Fibroblast of skin of left biceps (primary cell): ENCODE measurements at regions not wholly inside any gene's neighbourhood (a gene's known extent, or its start where the extent isn't known, plus 50 kb on each side); places are given as distances from the start of the nearest gene placed in this dataset.

Experiments
- DNase-seq, 2 experiments: peaks; one replicate each; pipeline ENCODE4 v3.0.0-alpha.2; 2013; ENCODE audit warnings: low read depth in 2 of 2

DNA sequence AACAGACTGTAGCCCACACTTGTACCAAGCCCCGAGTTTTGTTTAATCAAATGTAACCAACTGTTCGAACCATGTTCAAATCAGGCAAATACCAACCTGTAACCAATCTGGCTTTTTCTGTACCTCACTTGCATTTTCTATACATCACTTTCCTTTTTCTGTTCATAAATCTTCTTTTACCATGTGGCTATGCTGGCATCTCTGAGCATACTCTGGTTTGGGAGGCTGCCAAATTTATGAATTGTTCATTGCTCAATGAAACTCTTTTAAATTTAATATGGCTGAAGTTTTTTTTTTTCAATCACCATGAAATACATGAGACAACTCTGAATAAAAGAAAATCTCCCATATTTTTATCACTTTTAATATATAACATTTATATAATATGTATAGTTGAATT lies 256.1 kb downstream of the SLITRK6 start:
- DNase-seq, result peak in 1 of 2 experiments; percentile 4

DNA sequence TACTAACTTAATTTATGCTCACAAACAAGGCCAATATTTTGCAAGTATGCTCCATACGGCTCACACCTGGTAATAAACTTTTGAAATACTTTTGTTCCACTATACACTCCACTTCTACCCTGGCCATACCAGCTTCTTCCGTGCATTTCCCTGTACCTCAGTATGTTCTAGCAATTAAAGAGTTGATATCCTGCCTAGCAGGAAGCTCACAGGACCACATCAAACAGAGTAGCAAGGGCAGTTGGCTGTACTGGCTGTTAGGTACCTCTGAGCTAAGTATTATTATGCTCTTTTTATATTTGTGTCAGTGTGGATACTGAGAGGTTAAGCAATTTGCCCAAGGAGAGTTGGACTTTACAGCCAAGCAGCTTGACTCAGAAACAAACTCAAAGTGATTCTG lies 257.7 kb downstream of the SLITRK6 start:
- DNase-seq, result no peak

GRCh38 chr13:85538957-85539356 lies 260.3 kb downstream of the SLITRK6 start:
- no peak for DNase-seq

DNA sequence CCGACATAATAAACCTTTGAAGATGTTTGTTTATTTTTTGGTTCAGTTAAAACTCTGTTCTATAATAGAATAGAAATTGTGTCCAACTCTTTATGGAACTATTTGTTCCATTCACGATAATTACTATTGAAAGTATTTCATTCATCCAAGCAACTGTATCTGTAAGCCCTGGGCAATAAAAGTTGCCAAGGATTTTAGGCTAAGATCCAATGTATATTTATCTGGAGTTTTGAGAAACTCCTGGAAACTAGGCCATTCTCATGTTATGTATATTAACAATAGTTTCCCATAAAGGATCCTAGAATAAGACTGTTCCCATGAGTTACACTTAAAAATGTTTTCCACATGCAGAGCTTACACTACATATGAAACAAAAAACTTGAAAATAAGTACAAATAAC lies 261.6 kb downstream of the SLITRK6 start:
- no peak for DNase-seq

DNA sequence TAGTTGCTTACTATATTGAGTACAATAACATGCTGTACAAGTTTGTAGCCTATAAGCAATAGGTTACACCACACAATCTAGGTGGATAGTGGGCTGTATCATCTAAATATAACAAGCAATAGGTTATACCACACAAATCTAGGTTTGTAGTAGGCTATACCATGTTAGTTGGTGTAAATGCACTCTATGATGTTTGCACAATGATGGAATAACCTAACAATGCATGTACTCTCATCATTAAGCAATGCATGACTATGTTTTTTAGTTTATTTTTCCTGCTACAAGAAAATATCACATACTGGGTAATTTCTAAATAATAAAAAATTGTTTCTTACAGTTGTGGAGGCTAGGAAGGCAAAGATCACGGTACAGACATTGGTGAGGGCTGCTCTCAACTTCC lies 262.5 kb downstream of the SLITRK6 start:
- no peak for DNase-seq

- DNase-seq, result no peak
These were observed 263.7 kb downstream of the SLITRK6 start for GRCh38 chr13:85535316-85536084.

- no peak for DNase-seq
These were observed 265.3 kb downstream of the SLITRK6 start for GRCh38 chr13:85533911-85534310.

DNA sequence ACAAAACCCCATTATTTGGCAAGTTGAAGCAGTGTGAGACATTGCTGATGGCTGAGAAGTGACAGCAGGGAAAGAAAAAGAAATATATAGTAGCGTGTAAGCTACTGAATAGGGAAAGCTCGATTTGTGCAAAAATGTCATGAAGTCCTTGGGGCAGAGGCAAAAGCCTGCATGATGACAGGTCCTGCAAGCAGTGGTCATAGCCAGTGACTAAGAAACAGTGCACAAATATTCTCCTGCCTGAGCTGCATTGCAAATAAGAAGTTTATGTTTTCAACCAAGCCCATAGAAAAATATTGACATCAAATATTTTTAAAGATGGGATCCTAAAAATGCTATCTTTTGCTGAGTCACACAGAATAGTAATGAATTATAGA lies 270.0 kb downstream of the SLITRK6 start:
- DNase-seq, result no peak

DNA sequence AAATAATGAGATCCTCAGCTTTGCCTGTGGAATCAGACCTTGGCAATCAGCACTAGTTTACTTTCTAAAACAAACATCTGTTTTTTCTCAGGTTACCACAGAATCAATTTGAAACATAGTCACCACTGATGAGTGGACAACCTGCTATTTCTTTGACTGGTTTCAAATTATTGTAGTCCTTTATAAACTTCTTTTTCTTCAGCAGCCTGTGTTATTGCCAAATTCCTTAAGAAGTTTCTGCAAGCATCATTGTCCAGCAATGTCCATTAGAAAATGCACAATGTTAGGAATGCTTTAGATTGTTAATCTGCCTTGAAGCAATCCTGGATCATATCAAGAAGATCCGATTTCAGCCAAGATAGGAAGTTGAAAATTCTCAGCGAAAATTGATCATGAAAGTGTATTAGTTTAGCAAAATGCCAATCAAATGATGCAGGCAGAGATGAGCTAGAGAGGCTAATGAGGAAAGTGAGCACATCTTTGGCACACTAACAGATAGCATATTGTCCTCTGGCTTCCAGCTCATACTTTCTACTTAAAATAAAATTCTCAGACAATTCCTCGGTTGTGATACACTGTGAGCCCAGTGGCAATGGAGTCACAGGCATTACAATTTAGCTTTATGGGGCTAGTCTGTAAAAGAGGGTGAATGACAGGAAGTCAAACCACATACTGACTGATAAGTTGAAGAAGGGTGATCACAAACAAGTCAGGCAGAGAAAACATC lies 270.6 kb downstream of the SLITRK6 start:
- DNase-seq, result peak; percentile 59 to 60

GRCh38 chr13:85527316-85527715 lies 271.9 kb downstream of the SLITRK6 start:
- no peak for DNase-seq

GRCh38 chr13:85525411-85525810 lies 273.8 kb downstream of the SLITRK6 start:
- DNase-seq, result no peak

DNA sequence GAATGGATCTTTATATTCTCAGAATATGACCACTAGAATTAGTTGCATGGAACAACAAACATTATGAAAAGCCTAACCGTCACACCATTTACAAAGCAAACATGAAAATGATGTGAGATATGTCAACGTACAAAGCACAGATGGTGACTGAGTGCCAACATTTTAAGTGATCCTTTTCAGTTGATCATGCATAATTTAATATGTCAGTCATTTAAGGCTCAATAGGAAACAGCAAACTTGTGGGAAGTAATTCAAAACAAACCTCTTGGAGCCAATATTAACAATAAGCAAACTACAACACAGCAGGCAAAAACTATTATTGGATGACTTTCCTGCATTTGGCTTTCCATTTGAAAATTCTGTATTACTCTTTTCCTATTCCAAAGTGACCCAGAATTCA lies 277.6 kb downstream of the SLITRK6 start:
- no peak for DNase-seq

- no peak for DNase-seq
These were observed 278.8 kb downstream of the SLITRK6 start for GRCh38 chr13:85520445-85520844.

DNA sequence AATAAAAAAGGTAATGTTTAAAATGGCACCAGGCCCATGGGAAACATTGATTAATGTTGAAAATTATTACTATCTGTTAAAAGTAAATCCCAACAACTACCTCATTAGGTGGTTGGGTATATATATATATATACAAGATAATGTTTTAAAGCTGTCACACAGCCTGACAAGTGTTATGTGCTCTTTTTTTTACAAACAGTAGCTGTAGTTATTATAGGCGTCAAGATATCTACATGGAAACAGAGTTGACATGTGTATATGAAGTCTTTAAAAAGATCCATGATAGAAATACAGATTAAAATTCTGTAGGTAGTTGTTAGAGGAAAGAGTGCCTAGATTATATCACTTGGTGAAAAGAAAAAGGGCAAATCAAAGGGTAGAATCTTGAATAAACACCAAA lies 279.9 kb downstream of the SLITRK6 start:
- DNase-seq, result no peak

- DNase-seq, result no peak
These were observed 286.8 kb downstream of the SLITRK6 start for GRCh38 chr13:85512421-85512820.

- DNase-seq, result no peak
These were observed 289.7 kb downstream of the SLITRK6 start for GRCh38 chr13:85509512-85509911.

DNA sequence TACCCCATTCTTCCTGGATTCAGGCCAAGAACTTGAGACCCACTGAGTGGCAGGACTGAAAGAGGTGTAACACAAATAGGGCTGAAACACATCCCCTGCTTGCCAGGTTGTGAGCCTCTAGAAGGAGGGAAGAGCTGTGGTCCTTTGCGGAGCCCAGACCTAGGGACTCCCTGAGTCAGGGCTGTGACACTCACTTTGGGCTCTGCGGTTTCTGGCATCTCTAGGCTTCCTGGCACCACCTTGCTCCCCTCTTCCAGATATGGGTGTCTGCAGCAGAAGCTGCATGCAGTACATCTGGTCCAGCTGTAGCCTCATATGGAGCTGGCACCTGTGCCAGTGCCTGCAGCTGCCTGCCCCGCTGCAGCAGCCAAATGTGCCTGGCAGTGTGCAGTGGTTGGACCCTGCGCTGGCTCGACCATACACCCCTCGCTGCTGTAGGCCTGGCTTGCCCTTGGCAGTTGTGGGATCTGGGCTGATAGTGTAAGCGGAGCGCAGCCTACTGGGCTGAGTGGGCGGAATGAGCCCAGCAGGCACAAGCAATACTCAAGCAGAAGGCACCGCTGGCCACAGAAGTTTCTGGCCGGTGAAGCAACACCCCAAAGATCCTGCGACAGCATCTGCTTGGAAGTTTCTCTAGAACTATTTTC lies 290.4 kb downstream of the SLITRK6 start:
- no peak for DNase-seq

- DNase-seq, result peak; percentile 76 to 81
These were observed 295.4 kb downstream of the SLITRK6 start for GRCh38 chr13:85503797-85504196.

GRCh38 chr13:85501616-85502015 lies 297.6 kb downstream of the SLITRK6 start:
- DNase-seq, result no peak

DNA sequence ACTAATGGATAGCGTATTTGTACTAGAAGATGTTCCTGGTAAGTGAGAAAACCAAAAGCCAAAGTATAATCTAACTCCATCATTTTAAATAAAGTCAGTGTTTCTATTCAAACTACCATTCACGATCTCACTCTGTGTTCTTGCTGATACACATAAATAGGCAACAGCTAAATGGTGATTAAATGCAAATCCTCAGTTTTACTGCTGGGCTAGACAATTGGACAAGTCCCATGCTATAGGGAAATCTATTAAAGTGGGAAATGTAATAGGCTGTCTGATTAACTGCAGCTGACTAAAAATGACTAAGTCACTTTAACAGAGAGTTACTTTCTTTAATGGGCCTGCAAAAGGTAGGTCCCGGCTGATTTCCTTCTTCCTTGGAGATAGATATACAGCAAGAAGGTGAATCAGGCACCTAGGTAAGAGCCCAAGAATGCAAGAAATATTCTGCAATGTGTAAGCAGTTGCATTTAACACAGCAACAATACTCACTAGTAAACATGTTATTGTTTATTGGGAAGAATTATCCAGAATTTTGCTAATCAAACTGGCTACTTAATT lies 298.4 kb downstream of the SLITRK6 start:
- DNase-seq, result no peak

- DNase-seq, result no peak
These were observed 300.4 kb downstream of the SLITRK6 start for GRCh38 chr13:85498774-85499173.

DNA sequence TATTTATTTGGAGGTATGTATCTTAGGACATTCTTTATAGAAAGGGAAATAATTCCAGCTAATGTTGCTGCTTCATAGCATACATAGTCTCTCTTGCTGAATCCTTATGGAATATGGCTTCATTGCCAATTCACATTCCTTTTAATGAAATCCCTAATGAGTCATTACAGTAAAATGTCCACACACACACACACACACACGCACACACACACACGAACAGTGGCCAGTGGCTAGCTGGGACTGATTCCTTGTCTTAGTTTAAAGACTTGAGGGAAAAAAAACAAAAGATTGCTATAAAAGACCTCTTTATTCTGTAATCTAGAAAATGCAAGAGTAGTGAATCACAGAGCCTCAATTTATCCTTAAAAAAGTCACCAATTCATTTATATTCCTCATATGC lies 301.6 kb downstream of the SLITRK6 start:
- DNase-seq, result peak; percentile 91 to 96

- DNase-seq, result no peak
These were observed 306.9 kb downstream of the SLITRK6 start for GRCh38 chr13:85492283-85492682.
